AG20443 (cell line): ENCODE measurements at regions not wholly inside any gene's neighbourhood (a gene's known extent, or its start where the extent isn't known, plus 50 kb on each side); places are given as distances from the start of the nearest gene placed in this dataset.
"Not testable (repeated sequence)": the region's sequence is repeated elsewhere in the genome, so short reads cannot be mapped to it uniquely, and the experiment has no call there.

Experiments used
- DNase-seq: peaks from one replicate; pipeline ENCODE4 v3.0.0; 2012; ENCODE audit warnings: low spot score, mixed read lengths

DNA sequence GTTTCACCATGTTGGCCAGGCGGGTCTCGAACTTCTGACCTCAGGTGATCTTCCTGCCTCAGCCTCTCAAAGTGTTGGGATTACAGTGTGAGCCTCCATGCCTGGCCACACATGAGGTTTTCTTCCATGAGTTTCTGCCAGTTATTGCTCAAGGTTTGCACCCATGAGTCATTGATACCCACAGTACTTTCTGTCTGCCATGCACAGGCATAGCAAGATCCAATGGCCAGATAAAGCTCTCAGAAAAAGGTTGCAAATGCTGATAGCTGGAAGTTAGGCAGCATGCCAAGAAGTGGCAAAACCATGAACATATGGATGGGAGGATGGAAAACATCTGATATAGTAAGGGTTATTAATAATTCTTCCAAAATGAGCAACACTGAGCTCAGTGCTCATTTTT, 298.7 kb upstream of the NRG3 start:
- DNase-seq: no peak

DNA sequence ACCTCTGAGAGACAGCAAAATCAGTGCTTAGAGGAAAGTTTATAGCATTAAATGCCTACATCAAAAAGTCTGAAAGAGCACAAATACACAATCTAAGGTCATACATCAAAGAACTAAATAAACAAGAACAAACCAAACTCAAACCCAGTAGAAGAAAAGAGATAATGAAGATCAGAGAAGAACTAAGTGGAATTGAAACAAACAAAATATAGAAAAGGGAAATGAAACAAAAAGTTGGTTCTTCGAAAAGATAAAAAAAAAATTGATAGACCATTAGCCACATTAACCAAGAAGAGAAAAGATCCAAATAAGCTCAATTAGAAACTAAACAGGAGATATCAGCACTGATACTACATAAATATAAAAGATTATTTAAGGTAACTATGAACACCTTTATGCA, 280.0 kb upstream of the NRG3 start:
- no peak for DNase-seq

DNA sequence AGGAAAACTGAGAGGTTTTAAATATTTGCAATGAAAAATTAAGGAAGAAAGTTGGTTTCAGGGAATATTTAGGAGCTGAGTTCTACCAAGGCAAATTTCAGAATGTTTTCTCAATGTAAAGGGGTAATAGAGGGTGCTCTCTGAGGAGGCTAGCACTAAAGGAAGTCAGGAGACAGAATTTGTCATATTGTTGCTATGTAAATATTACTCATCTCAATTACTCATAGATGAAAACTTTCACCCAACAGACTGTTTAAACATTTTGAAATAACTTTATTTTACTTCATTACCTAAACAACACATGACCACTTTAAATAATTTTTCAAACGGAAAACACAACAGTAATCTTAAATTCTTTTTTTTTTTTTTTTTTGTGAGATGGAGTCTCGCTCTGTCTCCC, 274.8 kb upstream of the NRG3 start:
- no peak for DNase-seq

DNA sequence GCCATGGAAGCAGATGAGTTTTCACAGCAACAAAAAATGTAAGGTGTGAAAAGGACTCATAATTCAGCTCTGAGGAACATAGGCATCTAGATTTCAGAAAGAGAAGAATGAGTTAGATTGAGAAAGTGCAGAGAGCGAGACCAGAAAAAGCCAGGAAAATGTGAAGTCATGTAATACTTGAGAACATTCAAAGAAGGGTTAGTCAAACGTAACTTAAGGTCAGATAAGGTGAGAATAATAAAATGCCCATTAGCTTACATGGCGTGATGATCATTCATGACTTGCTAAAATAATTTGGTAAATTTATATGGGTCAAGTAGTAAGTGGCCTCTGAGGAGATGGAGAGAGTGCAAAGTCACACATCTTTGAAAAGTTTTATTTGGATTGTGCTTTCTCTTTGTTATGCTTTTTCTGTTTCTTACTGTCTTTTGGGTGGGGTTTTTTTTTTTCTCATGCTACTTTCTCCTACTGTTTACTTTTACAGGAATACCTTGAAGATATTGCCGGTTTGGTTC, 271.8 kb upstream of the NRG3 start:
- no peak for DNase-seq

DNA sequence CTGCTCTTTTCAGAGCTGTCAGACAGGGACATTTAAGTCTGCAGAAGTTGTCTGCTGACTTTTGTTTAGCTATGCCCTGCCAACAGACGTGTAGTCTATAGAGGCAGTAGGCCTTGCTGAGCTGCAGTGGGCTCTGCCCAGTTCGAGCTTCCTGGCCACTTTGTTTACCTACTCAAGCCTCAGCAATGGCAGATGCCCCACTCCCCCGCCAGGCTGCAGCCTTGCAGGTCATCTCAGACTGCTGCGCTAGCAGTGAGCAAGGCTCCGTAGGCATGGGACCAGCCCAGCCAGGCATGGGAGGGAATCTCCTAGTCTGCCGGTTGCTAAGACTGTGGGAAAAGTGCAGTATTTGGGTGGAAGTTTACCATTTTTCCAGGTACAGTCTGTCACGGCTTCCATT, 230.5 kb upstream of the NRG3 start:
- not testable (repeated sequence) for DNase-seq

DNA sequence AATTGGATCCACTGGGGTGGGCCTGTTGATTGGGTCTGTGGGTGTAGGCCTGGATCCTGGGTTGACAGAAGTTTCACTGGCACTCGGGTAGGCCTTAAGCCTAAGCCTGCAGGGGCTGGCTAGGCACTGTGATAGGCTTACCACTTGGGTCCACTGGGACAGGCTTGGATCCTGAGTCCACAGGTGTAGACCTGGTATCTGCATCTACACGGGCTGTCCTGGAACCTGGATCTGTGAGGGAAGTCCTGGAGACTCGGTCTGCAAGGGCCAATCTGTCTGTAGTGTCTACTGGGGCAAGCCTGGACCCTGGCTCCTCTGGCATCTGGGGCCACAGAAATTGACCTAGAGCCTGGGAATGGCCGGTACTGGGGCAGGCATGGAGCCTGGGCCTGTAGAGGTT, 219.0 kb upstream of the NRG3 start:
- DNase-seq: no peak

DNA sequence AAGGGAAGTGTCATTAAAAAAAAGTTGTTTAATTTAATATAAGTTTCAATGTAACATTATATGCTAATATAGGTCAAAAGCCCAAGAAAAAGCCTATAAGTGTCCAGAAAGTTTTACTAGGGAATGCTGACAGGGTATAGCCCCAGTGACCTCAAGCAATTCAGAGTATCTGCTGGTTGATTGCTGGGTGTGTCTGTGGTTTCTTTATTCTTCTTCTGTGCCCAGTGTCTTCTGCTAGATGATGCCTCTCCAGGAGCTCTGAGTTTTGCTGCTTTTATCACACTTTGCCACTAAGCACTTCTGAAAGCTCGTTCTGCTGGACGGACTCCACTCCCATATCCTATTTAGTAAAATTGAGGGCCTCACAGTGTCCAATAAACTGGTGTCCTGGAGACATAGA, 212.2 kb upstream of the NRG3 start:
- DNase-seq: no peak

DNA sequence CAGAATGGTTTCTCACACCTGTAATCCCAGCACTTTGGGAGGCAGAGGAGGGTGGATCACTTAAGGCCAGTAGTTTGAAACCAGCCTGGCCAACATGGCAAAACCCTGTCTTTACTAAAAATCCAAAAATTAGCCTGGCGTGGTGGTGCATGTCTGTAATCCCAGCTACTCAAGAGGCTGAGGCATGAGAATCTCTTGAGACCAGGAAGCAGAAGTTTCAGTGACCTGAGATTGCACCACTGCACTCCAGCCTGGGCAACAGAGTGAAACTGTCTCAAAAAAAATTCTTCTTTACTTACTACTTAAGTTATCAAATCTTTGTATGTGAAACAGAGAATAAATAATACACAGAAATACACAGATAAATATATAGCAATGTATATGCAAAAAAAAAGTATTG, 210.2 kb upstream of the NRG3 start:
- DNase-seq: not testable (repeated sequence)

DNA sequence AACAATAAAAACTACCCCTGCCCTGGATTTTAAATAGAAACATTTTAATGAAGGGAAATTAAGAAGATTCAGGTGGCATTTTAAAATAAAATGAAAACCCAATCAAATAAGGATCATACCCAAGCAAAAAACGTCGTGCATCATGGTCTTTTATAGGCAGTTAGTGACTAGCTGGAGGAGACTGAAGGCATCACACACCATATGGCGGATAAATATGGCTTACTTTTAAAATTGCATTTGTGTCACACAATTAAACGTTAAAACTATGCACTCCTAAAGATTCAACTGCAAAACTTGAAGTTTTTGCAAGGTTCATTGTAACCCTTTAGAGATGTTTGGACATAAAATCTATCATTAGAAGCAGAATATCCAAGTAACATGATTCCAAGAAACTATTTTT, 200.1 kb upstream of the NRG3 start:
- no peak for DNase-seq

DNA sequence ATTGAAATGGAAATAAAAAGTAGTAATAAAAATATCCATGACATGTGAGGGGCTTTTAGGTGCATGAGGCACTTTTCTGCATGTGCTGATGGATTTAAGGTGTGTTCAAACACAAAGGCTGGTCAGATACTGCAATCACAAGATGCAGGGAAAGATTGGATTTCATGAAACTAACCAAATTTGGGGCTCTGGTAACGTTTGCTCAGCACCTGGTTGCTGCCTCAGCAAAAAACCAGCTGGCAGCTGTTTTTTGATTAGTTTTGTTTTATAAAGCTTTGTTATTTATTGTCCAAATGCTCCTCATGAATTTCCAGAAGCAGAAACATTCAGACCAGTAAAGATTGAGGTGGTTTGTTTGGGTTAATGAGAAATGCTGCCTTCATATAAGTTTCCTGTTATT, 195.7 kb upstream of the NRG3 start:
- DNase-seq: no peak

DNA sequence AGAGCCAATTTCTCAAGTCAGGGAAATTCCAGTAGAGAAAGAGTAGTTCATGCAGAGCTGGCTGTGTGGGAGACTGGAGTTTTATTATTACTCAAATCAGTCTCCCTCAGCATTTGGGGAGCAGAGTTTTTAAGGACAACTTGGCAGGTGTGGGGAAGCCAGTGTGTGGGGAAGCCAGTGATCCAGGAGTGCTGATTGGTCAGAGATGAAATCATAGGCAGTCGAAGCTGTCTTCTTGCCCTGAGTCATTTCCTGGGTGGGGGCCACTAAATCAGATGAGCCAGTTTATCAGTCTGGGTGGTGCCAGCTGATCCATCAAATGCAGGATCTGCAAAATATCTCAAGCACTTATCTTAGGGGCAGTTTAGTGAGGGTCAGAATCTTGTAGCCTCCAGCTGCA, 194.6 kb upstream of the NRG3 start:
- DNase-seq: no peak

DNA sequence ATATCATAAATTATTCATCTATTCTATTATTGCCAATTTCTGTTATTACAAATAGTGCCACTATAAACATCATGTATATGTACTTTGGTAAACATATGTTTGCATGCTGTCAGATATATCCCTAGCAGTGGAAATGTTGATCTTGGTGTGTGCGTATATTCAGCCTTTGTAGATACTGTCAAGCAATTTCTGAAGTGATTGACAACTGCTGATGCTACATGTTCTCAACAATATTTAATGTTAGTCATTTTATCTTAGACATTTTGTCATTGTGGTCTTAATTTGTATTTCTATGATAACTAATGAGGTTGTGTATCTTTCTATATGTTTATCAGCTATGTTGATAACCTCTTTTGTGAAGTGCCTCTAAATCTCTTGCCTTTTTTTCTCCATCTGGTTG, 186.5 kb upstream of the NRG3 start:
- no peak for DNase-seq

DNA sequence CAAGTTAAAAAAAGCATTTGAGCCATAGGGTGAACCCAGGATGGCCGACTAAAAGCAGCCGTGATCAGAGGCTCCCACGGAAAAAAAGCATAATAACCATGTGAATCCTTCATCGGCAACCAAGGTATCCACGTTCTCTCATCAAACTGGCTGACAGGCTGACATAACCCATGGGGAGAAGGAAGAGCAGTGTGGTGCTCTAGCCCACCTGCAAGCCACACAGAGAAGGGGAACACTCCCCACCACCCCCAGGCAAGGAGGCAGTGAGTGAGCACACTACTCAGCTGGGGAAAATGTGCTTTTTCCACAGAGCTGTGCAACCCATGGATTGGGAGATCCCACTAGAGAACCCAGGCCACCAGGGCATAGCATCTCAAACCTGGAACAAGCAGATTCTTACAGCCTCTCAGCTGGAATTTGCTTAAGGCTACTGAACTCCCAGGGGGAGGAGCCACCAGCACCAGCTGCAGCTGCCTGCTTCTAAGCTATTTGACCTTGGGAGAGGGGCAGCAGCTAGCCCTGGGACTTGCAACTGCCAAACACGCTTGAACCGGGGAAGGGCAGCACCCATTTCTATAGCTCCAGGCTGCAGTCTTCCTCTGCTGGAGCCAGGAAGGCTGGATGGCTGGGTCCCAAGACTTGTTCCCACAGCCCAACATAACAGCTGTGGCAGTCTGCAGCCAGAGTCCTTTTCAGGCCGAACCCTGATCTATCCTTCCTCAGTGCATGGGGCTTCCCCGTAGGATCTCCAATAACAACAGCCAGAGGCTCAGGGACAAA, 178.2 kb upstream of the NRG3 start:
- DNase-seq: no peak

DNA sequence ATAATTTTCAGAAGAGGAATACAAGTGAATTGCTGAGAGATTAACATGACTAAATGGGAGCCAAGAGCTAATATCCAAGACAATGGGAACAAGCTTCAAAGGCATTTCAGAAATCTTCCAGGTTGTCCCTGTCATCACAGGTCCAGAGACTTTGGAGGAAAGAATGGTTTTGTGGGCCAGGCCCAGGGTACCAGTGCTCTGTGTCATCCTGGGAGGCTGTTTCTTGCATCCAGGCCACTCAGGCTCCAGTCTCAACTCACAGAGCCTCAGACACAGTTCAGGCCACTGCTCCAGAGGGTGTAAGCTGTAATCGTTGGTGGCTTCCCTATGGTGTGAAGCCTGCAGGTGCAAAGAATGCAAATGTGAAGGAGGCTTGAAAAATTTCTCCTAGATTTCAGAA, 170.4 kb upstream of the NRG3 start:
- DNase-seq: no peak

DNA sequence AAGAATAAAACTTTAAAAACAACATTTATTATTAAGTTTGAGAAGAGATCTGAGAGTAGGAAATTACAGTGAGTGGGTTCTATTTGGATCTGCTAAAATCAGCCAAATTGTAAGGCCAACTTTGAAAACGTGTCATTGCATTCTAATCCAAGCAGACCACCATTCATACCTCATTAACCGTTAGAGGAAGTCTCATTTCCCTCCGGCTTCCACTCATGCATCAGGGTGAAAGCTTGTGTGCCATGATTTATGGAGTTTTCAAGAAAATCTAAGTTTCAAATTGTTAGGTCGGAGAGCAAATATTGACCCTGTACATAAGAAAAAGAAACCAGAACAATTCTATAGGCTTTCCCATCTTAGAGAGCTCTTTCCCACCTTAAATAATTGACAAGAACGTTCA, 166.6 kb upstream of the NRG3 start:
- no peak for DNase-seq

DNA sequence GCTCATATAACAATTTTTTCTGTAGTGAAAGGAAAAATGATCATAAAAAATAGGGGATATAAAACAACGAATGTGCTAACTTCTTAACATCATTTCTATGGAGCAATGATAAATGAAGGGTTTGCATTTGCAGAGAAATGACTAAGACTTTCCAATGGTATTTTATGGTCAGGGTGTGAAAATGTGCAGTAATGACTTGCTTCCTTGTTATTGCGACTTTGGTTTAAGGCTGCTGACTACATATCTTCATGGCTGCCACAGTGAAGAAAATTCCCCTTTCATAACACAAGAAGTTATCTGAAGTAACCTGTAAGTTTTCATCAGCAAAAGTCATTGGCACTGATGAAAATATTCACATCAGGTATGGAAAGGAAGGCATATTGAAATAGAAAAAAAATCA, 166.1 kb upstream of the NRG3 start:
- DNase-seq: no peak

DNA sequence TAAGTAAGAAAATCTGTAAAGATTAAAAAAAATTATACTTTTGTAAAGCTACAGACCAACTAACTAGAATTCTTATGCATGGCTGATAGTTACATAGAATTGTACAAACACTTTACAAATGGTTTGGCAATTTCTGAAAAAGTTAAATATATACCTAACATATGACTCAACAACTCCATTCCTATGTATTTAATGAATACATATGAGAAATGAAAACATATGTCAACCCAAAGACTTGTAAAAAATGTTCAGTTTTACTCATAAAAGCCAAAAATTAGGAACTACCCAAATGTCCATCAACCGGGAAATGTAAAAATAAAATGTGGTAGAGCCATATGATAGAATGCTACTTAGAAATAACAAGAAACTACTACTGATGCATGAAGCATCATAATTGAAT, 152.6 kb upstream of the NRG3 start:
- no peak for DNase-seq

DNA sequence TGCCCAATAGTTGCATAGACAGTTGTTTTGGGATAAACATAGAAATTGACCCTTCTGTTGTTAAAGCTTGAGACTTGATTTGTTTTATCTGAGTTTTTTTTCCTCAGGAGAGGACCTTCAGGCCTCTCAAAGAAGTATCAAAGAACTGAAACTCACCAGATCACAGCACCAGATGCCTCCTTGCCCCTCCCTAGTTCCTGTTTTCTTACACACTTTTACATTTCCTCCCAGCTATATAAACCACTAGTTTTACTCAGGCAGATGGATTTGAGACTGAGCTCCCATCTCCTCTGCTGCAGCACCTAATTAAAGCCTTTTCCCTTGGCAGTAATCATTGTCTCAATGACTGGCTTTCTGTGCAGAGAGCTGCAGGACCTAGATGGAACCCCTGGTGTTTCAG, 150.6 kb upstream of the NRG3 start:
- DNase-seq: no peak

DNA sequence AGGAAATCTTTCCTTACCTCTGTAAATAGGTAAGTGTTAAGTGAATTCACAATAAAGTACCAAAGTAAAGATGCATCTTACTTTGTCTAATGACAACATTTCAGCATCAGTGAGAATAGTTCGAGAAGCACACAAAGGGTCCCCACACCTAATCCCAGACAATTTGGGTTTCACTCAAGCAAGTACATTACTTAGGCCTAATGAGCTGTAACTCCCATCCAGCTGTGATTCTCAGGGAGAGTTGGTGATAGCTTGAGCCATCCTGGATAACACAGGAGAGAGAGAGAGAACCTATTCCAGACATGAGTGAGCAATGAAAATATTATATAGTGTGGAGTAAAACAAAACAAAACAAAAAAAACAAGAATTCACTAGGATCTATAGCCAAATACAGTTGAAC, 149.1 kb upstream of the NRG3 start:
- DNase-seq: no peak

DNA sequence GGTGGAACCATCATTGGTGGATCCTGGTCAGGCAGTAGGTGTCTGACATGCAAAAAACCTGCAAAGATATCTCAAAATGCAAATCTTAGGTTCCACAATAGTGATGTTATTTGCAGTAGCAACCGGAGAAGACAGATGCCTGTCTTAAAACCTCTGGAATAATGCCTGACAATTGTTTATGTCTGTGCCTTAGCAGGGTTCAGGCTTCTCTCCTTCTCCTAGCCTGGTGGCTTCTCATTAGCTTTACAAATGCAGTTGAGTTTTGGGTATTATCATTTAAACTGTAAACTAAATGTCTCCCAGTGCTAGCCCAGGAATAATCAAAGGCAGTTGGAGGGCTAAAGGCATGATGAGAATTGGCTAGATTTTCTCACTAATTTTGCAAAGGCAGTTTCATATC, 146.3 kb upstream of the NRG3 start:
- no peak for DNase-seq

DNA sequence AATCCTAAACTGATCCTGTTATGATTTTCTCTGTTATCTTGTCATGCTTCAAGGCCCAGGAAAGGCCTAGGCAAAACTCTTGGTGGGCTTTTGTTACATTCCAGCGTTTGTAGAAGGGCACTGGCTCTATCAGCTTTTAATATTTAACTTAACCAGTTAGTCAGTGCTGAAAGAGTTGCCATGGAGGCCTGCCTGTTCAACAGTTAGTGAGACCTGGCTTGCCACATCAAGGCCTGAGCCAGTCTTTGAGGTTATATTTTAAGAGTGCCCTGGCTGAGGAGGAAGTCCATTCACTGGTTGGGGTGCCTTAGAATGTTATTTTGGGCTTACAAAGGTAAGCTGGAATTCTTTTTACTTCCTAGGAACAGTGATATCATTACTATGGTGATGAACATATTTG, 144.1 kb upstream of the NRG3 start:
- DNase-seq: no peak

DNA sequence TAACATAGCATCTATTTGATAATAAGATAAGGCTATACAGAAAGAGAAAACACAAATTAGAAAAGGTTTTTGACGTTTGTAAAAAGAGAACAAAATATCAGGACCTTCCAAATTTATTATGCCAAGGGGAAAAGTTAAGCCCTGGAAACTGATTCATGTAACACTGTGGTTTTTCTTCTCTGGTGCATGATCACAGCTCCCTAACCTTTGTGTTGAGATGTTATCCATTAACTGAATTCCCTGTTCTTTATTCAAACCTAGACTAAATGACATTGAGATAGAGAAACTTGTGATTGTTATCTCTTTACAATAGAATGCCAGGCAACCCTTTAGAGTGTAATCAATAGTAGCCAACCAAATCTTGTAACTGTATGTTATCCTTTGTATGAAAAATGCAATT, 141.5 kb upstream of the NRG3 start:
- no peak for DNase-seq

DNA sequence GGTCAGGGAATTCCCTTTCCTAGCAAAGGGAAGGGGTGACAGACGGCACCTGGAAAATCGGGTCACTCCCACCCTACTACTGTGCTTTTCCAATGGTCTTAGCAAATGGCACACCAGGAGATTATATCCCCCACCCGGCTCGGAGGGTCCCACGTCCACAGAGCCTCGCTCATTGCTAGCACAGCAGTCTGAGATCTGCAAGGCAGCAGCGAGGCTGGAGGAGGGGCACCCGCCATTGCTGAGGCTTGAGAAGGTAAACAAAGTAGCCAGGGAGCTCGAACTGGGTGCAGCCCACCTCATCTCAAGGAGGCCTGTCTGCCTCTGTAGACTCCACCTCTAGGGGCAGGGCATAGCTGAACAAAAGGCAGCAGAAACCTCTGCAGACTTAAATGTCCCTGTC, 139.8 kb upstream of the NRG3 start:
- DNase-seq: not testable (repeated sequence)

DNA sequence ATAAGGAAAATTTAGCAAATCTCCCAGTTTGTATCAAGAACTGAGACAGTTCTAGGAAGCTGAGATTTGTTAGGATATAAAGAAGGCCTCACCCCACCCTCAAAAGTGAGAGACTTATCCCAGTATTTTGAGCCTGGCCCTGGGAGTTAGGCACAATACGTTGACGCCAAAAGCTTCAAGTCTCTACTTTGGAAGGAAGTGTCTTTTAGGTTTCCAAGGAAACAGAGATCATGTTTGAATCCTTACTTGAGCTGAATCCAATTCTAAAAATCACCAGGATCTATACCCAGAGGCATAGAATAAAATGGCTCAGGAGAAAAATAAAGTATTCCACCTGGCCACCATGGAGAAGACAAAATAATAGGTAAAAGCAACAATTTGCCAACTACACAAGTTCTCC, 115.9 kb upstream of the NRG3 start:
- DNase-seq: no peak
